NCI-H748 (cell line): ENCODE measurements at regions not wholly inside any gene's neighbourhood (a gene's known extent, or its start where the extent isn't known, plus 50 kb on each side); places are given as distances from the start of the nearest gene placed in this dataset.

Experiments
- DNase-seq: peaks from one replicate; lab custom pipeline; 2025; ENCODE audit not compliant: unreplicated experiment; lab: John Stamatoyannopoulos, UW

DNA sequence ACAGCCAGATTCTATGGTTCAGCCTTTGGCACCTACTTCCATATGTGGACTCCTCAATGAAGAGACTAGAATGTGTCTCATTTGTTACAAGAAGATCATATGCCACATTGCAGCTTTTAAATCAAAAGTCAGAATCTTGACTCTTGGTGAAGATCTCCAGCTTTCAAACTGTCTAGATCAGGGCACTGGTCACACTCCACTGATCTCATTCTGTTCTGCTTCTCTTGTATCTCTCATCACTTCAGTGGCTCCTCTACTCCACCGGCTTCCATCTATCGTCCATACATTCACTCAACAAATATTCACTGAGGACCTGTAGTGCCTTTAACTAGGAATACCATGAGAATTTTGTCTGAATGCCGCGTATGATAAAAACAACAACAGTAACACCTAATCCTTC, 203.3 kb upstream of the LPP start:
- no peak for DNase-seq

DNA sequence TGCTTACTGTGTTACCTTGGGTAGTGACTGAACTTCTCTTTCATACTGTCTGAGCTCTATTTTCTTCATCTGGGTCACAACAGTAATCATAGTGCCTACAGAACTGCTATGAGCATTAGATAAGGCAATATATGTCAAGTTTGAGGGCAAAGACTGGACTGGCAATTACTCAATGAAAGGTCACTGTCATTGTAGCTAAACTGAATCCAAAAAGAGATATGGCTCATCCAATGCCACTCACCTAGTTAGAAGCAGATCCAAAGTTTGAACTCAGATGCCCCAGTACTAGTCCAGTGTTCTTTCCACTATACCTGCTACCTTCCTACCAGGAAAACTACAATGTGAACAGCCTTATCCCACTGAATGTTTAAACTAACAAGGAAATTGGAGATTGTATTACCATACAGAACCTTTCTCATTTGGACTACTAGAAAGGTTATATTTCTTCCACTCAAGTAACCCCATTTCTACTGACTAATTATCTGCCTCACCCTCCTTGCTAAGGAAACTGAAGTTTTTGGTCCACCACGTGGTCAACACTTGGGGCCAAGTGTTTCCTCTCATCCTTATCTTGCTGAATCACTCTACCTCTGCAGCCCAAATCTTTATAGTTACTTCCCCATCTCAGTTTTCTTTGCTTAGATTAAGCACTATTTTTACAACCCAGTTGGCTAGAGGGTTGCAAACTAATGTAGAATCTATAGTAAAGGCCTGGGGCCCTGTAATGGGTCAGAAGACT, 202.3 kb upstream of the LPP start:
- DNase-seq, result no peak

DNA sequence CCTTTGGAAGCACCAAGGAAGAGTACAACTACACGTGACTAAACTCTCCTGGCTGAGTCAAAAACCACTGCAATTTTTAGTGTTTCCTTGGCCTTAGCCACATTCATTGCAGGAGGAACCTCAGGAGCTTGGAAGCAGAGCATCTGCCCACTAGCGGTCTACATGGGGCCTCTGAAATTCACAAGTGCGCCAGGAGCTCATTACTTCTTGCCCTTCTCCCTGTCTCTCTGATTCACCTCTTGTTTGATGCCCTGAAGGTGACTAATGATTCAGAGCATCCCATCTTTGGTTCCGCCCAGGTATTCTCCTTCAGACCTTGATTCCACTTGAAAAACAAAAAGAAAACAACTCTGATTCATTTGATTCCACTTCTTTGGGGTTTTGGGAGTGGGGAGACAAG, 201.1 kb upstream of the LPP start:
- no peak for DNase-seq

DNA sequence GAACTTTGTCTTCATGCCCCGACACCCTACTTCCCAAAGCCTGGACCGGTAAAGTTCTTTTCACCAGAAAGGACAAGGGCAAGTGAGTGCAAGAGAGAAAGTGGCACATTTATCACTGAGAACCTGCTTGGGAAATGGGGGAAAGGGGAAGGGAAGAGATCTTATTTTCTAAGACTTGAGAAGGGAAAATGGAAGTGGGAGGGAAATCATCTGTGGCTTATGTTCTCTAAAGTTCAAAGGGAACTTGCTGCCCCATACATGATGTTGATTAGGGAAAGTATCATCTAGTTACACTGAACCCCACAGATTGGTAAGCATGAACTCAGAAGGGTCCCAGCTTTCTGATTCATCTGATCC, 199.5 kb upstream of the LPP start:
- DNase-seq, result no peak

DNA sequence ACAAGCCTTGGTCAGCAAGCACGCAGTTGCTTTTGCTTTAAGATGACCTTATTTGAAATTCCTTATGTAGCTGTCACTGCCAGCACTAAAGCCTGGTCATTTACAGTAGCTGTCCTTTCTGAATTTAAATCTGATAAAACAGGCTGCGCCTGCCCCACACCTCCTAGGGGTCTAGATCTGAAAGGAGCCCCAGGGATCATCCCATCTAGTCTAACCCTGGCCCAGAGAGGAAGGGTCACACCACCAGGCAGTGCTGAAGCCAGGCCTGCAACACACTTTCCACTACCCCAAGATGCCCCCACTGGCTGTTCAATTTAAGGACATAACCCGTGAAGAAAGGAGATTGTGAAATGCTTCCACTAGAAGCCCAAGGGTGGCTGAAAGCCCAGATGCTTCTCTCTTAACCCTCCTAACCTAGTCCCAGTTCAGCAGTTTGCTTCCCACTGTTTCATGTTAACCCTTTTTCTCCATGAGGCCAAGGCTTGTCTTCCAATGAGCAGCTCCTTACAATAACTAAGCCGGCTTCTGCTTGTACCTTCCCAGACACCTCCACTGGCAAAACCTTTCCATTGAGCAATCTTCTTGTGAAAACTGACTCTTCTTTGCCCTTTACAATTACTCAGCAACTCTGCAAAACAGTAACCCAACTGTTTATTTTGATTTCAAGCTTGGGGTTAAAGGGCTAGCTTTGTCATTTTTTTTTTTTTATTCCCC, 198.9 kb upstream of the LPP start:
- DNase-seq, result no peak

DNA sequence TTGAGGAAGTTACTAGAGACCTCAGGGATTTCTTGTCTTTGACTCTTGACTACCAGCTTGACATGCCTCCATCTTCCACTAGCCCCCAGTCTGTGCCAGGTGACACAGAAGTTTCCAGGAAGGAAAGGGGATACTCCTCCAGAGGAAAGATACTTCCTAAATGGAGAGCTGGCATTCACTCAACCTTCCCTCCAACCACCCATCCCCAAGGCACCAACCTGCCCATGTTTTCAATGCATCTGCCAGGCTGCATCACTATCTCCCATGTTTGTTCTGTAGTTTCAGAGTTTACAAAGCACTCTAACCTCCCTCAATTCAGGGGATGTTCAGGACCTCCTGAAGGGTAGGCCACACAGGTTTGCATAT, 198.4 kb upstream of the LPP start:
- no peak for DNase-seq

DNA sequence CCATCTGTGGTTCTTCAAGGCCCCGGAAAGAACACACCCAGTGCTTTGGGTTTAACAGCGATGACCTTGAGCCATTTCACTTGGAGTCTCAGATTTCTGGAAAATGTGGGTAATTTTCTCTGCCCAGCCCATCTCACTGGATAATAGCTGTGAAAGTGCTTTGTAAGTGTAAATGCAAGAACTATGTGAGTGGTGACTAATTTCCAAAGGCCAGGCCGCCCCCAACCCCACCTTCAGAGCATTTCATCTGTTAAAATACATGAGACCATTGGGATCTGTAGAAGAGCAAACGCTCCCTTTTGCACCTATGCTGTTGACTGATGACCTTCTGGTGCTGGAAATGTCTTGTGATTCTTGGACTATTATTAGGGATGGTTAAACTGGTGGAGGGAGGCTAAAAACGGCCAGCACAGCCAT, 196.8 kb upstream of the LPP start:
- no peak for DNase-seq

DNA sequence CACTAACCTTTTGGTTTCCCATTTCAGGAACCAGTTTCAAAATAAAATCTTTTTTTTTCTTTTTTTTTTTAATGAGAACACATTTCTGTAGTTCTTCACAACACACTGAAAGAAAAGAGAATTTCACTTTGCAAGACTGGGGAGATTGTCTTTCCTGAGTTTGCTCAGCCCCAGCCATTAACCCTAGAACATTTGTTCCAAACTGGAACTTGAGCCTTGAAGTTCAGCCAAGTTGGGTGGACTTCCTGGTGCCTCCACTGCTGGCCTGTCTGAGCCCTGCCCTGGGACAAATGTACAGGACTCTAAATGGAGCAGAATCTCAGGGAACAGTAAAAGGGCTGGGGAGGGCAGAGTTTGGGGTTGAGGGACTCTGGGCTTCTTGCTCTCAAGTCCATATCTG, 196.4 kb upstream of the LPP start:
- no peak for DNase-seq

DNA sequence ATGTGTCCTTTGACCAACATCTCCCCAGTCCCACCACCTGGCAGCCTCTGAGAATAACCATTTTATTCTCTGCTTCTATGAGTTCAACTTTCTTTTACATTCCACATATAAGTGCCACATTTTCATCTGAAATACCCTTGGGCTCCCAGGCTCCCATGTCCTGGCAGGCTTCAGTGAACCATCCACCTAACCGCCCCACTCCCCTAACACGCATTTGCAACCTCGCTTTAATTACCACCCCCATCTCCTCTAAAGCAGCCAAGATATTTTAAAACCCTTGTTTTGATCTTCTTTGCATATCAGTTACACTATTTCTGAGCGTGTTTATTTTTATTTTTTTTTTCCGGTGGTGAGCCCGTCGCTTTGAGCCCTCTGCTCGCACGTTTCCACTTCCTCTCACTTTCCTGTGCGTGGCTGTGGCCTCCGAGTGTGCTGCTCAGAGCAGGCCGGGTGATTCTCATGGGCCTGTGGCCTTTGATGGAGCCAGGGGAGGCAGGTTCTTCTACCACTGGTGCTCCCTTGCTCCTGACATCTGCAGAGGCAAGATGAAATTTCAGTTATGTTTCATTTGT, 195.4 kb upstream of the LPP start:
- no peak for DNase-seq

DNA sequence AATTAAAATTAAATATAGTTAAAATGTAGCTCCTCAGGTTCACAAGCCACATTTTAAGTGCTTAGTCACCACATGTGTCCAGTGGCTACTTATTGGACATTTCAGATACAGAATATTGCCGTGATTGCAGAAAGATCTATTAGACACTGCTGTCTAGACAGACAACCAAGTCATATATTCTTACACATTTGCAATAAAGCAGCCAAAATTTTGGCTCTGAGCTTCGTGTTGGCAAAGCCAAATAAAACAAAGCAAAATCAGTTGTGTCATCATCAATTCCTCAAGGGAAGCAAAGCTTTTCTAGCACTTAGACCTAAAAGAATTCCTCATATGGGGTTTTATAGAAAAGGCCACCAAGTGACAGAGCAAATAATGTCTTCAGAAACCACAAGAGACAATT, 193.1 kb upstream of the LPP start:
- DNase-seq, result no peak

DNA sequence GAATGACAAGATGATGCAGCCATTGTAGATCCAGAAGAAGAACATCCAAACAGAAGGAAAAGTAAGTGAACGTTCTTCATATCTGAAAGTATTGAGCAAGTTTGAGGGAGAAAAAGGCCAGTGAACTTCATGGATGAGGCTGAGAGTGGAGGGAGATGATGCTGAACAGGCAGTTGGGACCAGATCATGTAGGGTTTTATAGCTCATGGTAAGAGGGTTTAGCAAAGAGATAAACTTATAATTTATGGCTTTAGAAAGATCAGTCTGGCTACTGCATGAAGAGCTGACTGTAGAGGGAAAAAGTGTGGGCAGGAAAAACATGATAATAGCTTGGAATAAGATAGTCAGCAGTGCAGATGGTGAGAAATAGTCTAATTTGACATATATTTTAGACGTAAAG, 192.6 kb upstream of the LPP start:
- no peak for DNase-seq

DNA sequence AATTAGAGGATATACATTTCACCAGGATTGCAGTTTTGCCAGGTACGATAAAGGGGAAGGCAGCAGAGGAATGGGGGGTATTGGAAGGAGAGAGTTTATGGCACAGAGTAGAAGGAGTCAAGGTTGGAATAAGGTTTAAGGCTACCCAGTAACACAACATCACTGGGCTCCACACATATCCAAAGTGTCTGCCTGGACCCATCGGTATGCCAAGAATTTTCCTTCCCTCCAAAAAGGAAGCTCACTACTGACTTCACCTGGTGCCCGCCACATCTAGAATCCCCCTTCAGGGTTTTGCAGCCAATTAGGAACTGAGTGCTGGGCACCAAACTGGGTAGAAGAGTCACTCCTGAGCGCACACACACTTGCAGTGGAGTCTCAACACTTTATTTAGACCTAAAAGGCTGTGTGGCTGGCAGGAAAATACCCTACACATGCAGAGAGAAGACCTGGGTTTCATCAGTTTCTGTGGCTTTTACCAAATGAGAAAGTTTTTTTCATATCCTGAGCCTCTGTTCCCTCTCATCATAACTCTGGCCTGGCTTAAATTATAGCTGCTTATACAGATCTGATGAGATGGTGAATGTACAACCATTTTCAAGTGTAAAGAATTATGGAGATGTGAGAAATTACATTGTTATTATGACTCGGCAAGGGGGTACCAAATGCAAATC, 190.8 kb upstream of the LPP start:
- no peak for DNase-seq

DNA sequence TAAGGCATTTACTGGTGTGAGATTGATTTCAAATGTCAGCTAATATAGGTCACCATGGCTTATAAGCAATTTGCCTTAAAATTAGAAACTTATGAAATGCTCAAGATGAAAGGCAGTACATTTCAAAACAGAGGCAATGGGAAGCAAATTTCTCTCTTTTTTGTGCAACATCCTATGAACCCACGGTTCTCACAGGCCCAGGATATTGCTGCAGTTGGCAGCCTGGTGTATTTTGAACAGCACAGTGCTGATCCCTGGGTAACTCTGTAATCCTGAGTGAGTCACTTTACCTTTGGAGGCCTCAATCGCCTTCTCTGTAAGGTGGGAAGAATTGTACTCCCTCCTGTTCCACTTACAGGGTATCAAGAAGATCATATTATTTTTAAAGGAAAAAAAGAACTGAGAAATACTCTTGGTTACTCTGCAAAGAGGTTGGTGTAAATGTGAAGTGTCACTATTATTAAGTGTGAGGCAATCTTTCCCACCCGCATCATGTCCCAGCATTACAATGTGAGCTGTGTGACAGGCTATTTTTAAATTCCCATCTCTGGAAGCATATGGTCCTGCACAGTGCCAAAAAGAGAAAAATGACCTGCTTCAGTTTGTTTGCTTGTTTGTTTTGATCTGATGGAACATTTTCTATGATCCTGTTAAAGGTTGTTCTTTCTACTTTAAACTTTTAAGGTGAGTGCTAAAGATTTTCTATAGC, 190.1 kb upstream of the LPP start:
- DNase-seq, result no peak

DNA sequence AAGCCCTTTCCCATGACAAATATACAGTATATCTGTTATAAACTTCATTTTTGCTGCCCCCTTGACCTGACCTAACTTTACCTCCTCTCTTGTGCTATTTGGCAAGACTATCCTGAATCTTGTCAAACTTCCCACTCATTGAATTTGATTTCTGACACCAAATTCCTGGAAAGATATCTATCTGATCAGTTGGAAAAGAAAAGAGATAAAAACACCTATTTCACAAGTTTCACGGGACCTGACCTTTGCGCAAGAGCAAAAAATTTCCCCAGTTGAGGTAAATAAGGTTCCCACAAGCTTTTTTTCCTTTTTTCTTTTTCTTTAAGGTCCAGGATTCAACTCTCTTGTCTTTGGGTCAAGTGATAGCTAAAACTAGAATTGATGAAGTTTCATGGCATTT, 189.2 kb upstream of the LPP start:
- no peak for DNase-seq

DNA sequence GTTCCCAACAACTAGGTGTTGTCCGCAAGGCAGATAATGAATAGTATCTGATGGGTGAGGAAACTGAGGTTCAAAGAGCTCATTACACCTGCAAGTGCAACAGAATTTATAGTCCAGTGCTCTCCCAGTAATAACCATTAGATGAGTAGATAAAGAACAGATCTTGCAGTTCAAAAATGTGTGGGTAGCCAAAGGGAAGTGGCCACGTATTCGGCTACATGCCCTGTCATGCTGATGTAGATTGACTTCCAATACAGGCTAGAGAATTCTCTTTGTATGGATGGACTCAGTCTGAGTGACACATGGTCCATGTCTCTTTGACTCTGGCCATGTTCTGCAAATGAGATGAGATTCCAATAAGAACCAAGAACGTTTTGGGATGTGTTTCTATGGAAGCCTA, 187.9 kb upstream of the LPP start:
- DNase-seq, result no peak

DNA sequence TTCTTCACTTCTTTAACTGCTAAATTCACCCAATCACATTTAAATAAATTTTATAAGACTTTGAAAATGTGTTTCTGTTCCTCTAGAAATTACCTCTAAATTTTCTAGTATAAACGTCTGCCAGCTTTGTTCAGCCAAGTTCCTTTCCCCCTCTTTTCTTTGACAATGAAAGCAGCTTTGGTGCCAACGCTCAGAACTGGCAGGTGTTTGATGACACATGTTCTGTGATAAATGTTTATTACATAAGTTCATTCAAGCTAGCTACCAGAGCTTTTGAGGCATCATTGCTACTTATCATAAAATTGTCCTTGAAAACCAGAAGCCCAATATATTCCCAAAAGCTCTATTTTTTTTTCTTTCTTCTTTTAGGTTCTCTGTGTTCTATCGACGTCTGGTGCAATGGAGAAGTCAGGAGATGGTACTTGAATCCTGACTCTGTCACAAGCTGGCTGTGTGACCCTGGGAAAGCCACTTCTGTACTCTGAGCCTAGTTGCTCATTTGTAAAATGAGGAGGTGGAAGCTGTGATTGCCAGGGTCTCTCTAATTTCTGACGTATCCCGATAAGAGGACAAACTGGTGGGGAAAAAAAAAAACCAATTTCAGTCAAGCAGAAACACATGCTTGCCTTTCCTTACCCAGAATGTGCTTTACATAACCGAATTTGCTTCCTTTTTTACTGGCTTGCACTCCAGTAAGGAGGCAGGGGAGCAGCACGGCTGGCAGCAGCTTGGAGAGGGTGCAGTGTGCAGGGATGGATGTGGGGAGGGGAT, 187.1 kb upstream of the LPP start:
- DNase-seq, result no peak

DNA sequence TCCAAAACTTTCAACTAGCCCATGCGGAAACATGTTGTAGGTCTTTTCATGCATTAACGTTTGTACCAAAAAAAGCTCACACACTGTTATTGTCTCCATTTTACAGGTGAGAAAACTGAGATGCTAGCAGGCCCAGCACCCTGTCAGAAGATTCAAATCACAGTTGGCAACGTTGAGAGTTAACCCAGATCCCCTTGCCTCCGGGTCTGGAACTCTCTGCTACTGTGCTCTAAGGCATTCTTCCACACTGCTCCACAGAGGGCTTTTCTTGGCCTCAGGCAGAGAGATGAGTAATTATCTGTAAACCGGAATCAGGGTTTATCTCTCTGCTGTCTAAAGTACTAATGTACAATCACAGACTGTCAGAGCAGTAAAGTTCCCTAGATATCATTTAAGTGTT, 186.0 kb upstream of the LPP start:
- DNase-seq, result no peak

DNA sequence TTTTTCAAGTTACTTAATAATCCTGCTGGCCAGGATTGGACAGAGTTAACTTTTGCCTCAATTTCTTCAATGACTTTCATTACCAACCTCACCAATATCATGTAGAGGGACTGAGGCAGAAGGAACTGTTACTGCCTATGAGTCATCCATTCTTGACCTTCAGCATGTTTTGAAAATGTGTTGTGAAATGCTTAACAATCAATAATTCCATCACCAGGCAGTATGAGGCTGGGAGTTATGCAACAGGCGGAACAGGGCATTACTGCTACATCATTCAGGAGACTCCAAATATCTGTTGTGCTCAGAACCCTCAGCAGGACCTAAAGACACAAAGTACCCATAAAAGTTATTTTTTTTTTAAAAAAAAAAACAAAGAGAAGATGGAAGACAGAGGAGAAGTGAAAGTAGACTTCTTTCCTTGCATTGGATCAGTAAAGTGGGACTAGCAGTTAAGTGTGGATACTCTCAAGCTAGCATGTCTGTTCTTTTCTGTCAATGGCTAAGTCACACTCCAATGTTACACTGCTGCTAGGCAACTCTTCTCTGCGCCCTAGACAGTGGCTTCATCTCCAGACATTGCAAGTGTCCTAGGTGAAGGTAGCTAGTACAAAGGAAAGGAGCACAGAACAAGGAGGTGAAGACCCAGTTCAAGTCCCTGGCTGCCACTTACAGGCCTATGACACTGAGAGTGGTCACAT, 184.9 kb upstream of the LPP start:
- no peak for DNase-seq

DNA sequence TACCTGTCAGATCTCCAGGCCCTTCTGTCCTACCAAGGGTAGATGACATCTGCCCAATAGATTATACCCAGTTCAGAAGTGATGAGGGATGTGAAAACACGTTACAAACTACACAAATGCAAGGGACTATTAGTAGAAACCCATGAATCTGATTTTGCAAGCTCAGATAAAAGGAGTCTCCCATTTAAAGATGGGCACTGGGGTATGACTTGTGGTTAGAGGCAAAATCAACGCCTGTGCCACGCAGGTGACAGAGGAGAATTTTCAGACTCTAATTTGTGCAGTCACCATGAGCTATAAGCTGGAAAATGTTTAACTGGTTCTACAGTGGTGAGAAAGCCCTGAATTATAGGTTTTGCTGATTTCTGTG, 184.4 kb upstream of the LPP start:
- no peak for DNase-seq

DNA sequence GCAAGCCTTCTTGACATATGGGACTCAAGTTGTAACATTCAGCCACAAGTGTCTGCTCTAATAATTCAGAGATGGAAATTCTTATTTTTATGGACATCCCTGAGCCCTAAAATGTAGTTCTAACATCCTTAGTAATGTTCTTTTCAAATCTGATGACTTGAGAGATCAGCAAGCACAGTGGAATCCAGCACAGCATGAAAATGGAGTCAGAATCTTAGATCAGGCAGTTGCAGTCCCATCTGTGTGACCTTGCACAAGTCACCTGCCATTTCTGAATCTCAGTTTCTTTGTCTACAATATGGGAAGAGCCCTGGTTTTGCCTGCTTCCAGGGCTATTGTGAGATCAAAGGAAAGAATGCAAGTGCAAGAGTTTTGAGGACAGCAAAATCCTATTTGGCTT, 183.9 kb upstream of the LPP start:
- no peak for DNase-seq
